ENCODE measurements at regions not wholly inside any gene's neighbourhood (a gene's known extent, or its start where the extent isn't known, plus 50 kb on each side); places are given as distances from the start of the nearest gene placed in this dataset.
"Not testable (repeated sequence)": the region's sequence is repeated elsewhere in the genome, so short reads cannot be mapped to it uniquely, and the experiment has no call there.

DNA sequence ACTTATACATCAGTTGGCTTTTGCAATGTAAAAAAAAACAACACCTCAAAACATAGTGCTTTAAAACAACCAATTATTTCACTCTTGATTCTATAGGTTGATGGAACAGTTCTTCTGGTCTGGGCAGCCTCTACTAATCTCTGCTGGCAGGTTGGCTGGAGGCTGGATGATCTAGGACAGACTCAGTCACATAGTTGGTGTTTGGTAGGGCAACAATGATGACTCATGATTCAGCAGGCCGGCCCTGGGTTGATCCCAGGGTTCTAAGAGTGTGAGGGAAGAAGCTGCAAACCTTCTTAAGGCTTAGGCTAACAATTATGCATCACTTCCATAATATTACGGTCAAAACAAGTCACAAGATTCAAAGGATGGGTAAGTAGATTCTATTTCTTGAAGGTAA is 558.2 kb downstream of the ZNF674 start:
- ChIA-PET CTCF (no interaction called here), POLR2A (no interaction called here)
- no peak for DNase-seq (ENCODE audit: low read depth)

DNA sequence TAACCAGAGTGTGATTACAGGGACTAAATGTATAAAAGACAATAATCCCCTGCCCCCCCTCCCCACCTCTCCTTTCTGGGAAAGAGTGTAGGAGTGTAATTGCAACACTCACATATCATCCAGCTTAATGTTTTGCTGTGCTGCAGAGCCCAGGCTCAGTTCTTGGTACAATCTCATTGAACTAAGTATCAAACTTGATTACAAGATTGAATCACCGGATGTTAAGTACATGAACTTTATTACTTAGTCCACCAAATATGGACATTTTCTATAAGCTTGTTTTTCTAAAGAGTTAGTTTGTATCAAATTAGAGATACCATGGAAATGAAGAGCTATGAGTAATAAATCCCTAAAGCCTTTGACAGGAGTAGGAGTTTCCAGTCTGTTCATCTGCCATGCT is 559.1 kb downstream of the ZNF674 start:
- ChIA-PET CTCF (interaction anchor here (0.6 kb wide), 1 partner anchor 1149 kb away, joined by 3 read pairs; no protein-coding TSS in a partner anchor), POLR2A (no interaction called here)
- TF ChIP-seq, protein P1, sequence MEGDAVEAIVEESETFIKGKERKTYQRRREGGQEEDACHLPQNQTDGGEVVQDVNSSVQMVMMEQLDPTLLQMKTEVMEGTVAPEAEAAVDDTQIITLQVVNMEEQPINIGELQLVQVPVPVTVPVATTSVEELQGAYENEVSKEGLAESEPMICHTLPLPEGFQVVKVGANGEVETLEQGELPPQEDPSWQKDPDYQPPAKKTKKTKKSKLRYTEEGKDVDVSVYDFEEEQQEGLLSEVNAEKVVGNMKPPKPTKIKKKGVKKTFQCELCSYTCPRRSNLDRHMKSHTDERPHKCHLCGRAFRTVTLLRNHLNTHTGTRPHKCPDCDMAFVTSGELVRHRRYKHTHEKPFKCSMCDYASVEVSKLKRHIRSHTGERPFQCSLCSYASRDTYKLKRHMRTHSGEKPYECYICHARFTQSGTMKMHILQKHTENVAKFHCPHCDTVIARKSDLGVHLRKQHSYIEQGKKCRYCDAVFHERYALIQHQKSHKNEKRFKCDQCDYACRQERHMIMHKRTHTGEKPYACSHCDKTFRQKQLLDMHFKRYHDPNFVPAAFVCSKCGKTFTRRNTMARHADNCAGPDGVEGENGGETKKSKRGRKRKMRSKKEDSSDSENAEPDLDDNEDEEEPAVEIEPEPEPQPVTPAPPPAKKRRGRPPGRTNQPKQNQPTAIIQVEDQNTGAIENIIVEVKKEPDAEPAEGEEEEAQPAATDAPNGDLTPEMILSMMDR (IDR thresholded peaks at IDR 0.05; ENCODE audit: insufficient read depth, low read depth, low read length) = no peak
- Histone ChIP-seq H3K36me3 (ENCODE audit: control insufficient read depth, insufficient read depth, low read length) (no peaks in the 10 kb centered on the region), H3K4me3 (ENCODE audit: low read depth, low read length) (no peak overlapping the region), H3K27me3 (ENCODE audit: control insufficient read depth, insufficient read depth, low read length) (no peaks in the 10 kb centered on the region)
- no peak for DNase-seq (ENCODE audit: low read depth)

More for the DNA sequence above, 558.2 kb downstream of the ZNF674 start:
- TF ChIP-seq, protein P1 (IDR thresholded peaks at IDR 0.05; ENCODE audit: insufficient read depth, low read depth, low read length) = no peak
- H3K36me3 ChIP-seq (ENCODE audit: control insufficient read depth, insufficient read depth, low read length) = no peaks in the 10 kb centered on the region
- H3K4me3 ChIP-seq (ENCODE audit: low read depth, low read length) = no peak overlapping the region
- no peaks in the 10 kb centered on the region for H3K27me3 ChIP-seq (ENCODE audit: control insufficient read depth, insufficient read depth, low read length)

DNA sequence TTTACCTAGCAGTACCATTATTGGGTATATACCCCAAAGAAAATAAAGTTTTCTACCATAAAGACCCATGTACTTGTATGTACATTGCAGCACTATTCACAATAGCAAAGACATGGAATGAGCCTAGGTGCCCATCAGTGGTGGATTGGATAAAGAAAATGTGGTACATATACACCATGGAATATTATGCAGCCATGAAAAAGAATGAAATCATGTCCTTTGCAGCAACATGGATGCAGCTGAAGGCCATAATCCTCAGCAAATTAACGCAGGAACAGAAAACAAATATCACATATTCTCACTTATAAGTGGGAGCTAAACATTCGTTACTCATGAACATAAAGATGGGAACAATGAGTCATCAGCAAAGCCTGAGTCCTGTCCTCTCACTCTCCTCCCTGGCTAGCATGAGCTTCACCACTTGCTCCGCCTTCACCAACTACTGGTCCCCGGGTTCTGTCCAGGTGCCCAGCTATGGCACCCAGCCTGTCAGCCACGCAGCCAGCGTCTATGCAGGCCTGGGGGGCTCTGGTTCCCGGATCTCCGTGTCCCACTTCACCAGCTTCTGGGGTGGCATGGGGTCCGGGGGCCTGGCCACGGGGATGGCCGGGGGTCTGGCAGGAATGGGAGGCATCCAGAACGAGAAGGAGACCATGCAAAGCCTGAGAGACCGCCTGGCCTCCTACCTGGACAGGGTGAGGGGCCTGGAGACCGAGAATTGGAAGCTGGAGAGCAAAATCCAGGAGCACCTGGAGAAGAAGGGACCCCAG is 562.1 kb downstream of the ZNF674 start:
- DNase-seq (ENCODE audit: low read depth); H3K4me3 ChIP-seq (ENCODE audit: low read depth, low read length); CTCF ChIA-PET; H3K27me3 ChIP-seq (ENCODE audit: control insufficient read depth, insufficient read depth, low read length); H3K36me3 ChIP-seq (ENCODE audit: control insufficient read depth, insufficient read depth, low read length); POLR2A ChIA-PET: not testable (repeated sequence)

DNA sequence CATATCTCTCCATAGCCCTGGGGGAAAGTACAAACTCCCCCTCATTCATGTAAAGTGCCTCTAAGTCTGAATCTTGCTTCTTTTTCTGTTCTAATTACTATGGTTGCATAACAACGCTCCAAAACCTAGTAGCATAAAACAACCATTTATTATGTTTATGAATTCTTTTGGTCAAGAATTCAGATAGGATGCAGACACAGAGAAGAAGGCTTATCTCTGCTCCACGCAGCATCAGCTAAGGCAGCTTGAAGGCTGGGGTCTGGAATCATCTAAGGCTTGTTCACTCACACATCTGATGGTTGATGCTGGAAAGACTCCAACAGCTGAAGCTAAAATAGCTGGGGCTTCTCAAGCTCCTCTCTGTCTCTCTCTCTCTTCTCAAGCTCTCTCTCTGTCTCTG is 564.5 kb downstream of the ZNF674 start:
- no peaks in the 10 kb centered on the region for H3K36me3 ChIP-seq (ENCODE audit: control insufficient read depth, insufficient read depth, low read length)
- no peak for DNase-seq (ENCODE audit: low read depth)
- no peak overlapping the region for H3K4me3 ChIP-seq (ENCODE audit: low read depth, low read length)
- H3K27me3 ChIP-seq (ENCODE audit: control insufficient read depth, insufficient read depth, low read length) = no peaks in the 10 kb centered on the region
- ChIA-PET POLR2A (no interaction called here), CTCF (no interaction called here)
- TF ChIP-seq, protein P1 (IDR thresholded peaks at IDR 0.05; ENCODE audit: insufficient read depth, low read depth, low read length) = no peak

DNA sequence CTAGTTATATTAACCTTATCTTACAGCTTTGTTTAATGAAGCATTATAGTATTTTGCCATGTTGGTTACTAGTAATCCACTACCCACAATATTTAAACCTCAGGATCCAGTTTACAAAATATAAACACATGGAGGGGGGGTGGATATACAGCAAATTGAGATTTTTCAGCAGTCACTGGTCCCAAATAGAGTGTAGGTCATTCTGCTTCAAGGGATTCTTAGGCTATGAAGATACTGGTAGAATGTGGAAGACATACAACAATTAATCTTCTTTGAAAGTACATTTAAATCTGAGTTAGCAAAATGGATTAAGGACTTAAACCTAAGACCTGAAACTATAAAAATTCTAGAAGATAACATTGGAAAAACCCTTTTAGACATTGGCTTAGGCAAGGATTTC is 569.6 kb downstream of the ZNF674 start:
- TF ChIP-seq, protein P1 (IDR thresholded peaks at IDR 0.05; ENCODE audit: insufficient read depth, low read depth, low read length) = no peak
- H3K4me3 ChIP-seq (ENCODE audit: low read depth, low read length) = no peak overlapping the region
- CTCF ChIA-PET = no interaction called here

DNA sequence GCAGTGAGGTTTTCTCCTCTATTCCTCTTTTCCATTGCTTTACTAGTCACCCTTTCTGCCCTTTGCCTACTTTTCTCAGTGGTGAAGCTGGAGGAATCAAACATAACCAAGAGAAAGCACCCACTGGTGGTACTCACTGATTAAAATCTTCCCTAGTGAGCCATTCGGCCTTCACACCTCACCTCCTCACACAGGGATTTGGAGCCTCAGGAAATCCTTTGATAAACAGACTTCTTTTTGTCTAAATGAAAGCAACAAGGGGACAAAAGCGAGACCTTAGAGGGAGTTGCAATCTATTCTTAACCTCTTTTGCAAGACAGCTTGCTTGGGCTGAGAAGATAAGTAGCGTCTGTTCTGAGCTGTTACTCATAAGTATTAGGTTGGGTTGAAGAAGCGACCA is 572.6 kb downstream of the ZNF674 start:
- CTCF ChIA-PET = no interaction called here
- no peaks in the 10 kb centered on the region for H3K36me3 ChIP-seq (ENCODE audit: control insufficient read depth, insufficient read depth, low read length)
- no peak overlapping the region for H3K4me3 ChIP-seq (ENCODE audit: low read depth, low read length)
- H3K27me3 ChIP-seq (ENCODE audit: control insufficient read depth, insufficient read depth, low read length) = no peaks in the 10 kb centered on the region
- POLR2A ChIA-PET = no interaction called here
- TF ChIP-seq, protein P1 (IDR thresholded peaks at IDR 0.05; ENCODE audit: insufficient read depth, low read depth, low read length) = no peak
- no peak for DNase-seq (ENCODE audit: low read depth)

More for the DNA sequence above, 569.6 kb downstream of the ZNF674 start:
- H3K36me3 ChIP-seq (ENCODE audit: control insufficient read depth, insufficient read depth, low read length) = no peaks in the 10 kb centered on the region
- no peaks in the 10 kb centered on the region for H3K27me3 ChIP-seq (ENCODE audit: control insufficient read depth, insufficient read depth, low read length)
- DNase-seq (ENCODE audit: low read depth) = no peak
- POLR2A ChIA-PET = interaction anchor here (0.7 kb wide), 1 partner anchor 100 kb away, joined by 6 read pairs; no protein-coding TSS in a partner anchor

Data from BJ (cell line).